Neural cell (in vitro differentiated cells): ENCODE measurements at regions not wholly inside any gene's neighbourhood (a gene's known extent, or its start where the extent isn't known, plus 50 kb on each side); places are given as distances from the start of the nearest gene placed in this dataset.

Experiments
- H2AFZ ChIP-seq: fragments of 200-600, 300-800 bp; sonication (generic), shearing (Covaris generic); 2 replicates; pipeline ENCODE4 v1.6.0; 2014; ENCODE audit warnings: low read depth, mild to moderate bottlenecking, antibody characterized with exemption, low read length, moderate library complexity
- H3F3A ChIP-seq: fragments of 200-600 bp; shearing (Covaris generic); 2 replicates; pipeline ENCODE4 v1.6.1; 2016; ENCODE audit warnings: mild to moderate bottlenecking, moderate library complexity, mixed read lengths, antibody characterized with exemption, low read length; ENCODE audit not compliant: insufficient read depth, poor library complexity, severe bottlenecking
- H3K27ac ChIP-seq: fragments of 200-600, 300-800 bp; sonication (generic), shearing (Covaris generic); 2 replicates; pipeline ENCODE4 v1.5.1; 2014; ENCODE audit warnings: mild to moderate bottlenecking, low read length, moderate library complexity
- H3K27me3 ChIP-seq: fragments of 300-800, 200-600 bp; sonication (generic), shearing (Covaris generic); 2 replicates; pipeline ENCODE4 v1.6.0; 2014; ENCODE audit warnings: mild to moderate bottlenecking, low read depth, low read length, moderate library complexity; ENCODE audit not compliant: insufficient read depth
- H3K36me3 ChIP-seq: fragments of 300-800, 200-600 bp; sonication (generic), shearing (Covaris generic); 2 replicates; pipeline ENCODE4 v1.5.1; 2014; ENCODE audit warnings: mild to moderate bottlenecking, antibody characterized with exemption, low read length, moderate library complexity; ENCODE audit not compliant: insufficient read depth
- H3K4me2 ChIP-seq: fragments of 300-800, 200-600 bp; sonication (generic), shearing (Covaris generic); 2 replicates; pipeline ENCODE4 v1.6.0; 2014; ENCODE audit warnings: mild to moderate bottlenecking, low read length
- H3K4me3 ChIP-seq: fragments of 300-800, 200-600 bp; sonication (generic), shearing (Covaris generic); 2 replicates; pipeline ENCODE4 v1.5.1; 2014; ENCODE audit warnings: mild to moderate bottlenecking, low read length, moderate library complexity
- H3K79me2 ChIP-seq: fragments of 200-600 bp; shearing (Covaris generic); replicated peaks from 2 replicates; pipeline ENCODE4 v1.6.0; 2014; ENCODE audit warnings: mild to moderate bottlenecking, low read length, moderate library complexity; ENCODE audit not compliant: insufficient read depth
- H3K9ac ChIP-seq: fragments of 300-800, 200-600 bp; sonication (generic), shearing (Covaris generic); 2 replicates; pipeline ENCODE4 v1.6.1; 2016; ENCODE audit warnings: mild to moderate bottlenecking, low read length, mixed read lengths
- H3K9me2 ChIP-seq: fragments of 200-600 bp; shearing (Covaris generic); 2 replicates; pipeline ENCODE4 v1.6.1; 2016; ENCODE audit warnings: mild to moderate bottlenecking, low read length, mixed read lengths; ENCODE audit not compliant: insufficient read depth
- H3K9me3 ChIP-seq: fragments of 200-600, 300-800 bp; sonication (generic), shearing (Covaris generic); 2 replicates; pipeline ENCODE4 v1.6.1; 2016; ENCODE audit warnings: mild to moderate bottlenecking, mixed run types, low read length, moderate library complexity, mixed read lengths
- H4K20me1 ChIP-seq: fragments of 200-600 bp; shearing (Covaris generic); 2 replicates; pipeline ENCODE4 v1.6.1; 2016; ENCODE audit warnings: mild to moderate bottlenecking, mixed run types; ENCODE audit not compliant: insufficient read depth
- CTCF ChIP-seq: fragments of 450-650 bp; IDR thresholded peaks from 2 replicates; pipeline ENCODE4 v1.5.1; 2014; ENCODE audit warnings: antibody characterized with exemption, mild to moderate bottlenecking, moderate library complexity; ENCODE audit not compliant: poor library complexity, severe bottlenecking
- EP300 ChIP-seq: fragments of 450-650 bp; conservative IDR thresholded peaks from 2 replicates; pipeline ENCODE4 v1.6.1; 2014; ENCODE audit warnings: antibody characterized with exemption, mild to moderate bottlenecking, moderate library complexity; ENCODE audit not compliant: poor library complexity, severe bottlenecking
- EZH2 ChIP-seq: fragments of 200-600, 300-800 bp; shearing (Covaris generic), sonication (generic); IDR thresholded peaks from 2 replicates; pipeline ENCODE4 v1.6.1; 2014; ENCODE audit warnings: antibody characterized with exemption, low read length, borderline replicate concordance, mild to moderate bottlenecking; ENCODE audit not compliant: insufficient read depth, poor library complexity, severe bottlenecking
- MXI1 ChIP-seq: fragments of 450-650 bp; conservative IDR thresholded peaks from 2 replicates; pipeline ENCODE4 v1.6.1; 2014; ENCODE audit warnings: antibody characterized with exemption, mild to moderate bottlenecking; ENCODE audit not compliant: poor library complexity, severe bottlenecking
- POLR2AphosphoS5 ChIP-seq: IDR thresholded peaks from 2 replicates; pipeline ENCODE4 v1.6.1; 2012
- RAD21 ChIP-seq: fragments of 450-650 bp; conservative IDR thresholded peaks from 2 replicates; pipeline ENCODE4 v1.6.1; 2014; ENCODE audit warnings: antibody characterized with exemption, mild to moderate bottlenecking, moderate library complexity
- REST ChIP-seq: IDR thresholded peaks from 2 replicates; pipeline ENCODE4 v1.6.1; 2012; ENCODE audit warnings: borderline replicate concordance
- SMC3 ChIP-seq: fragments of 450-650 bp; conservative IDR thresholded peaks from 2 replicates; pipeline ENCODE4 v1.6.1; 2014; ENCODE audit warnings: antibody characterized with exemption, mild to moderate bottlenecking, moderate library complexity; ENCODE audit not compliant: poor library complexity
- TAF1 ChIP-seq: IDR thresholded peaks from 2 replicates; pipeline ENCODE4 v1.6.1; 2012; ENCODE audit warnings: low read depth

- Histone ChIP-seq H3K9ac (no peak overlapping the region), H3K4me2 (no peak overlapping the region), H3K27ac (no peak overlapping the region)
Measured at GRCh38 chr5:68962757-68963484, 130.9 kb upstream of the SLC30A5 start.

GRCh38 chr5:68964679-68965078 lies 129.1 kb upstream of the SLC30A5 start:
- H3K9ac ChIP-seq: no peak overlapping the region
- no peak overlapping the region for H2AFZ ChIP-seq
- H3K9me3 ChIP-seq: no peaks in the 10 kb centered on the region
- H3K27me3 ChIP-seq: no peaks in the 10 kb centered on the region
- H4K20me1 ChIP-seq: no peaks in the 10 kb centered on the region
- no peaks in the 10 kb centered on the region for H3K79me2 ChIP-seq
- H3K36me3 ChIP-seq: no peaks in the 10 kb centered on the region
- H3K27ac ChIP-seq: no peak overlapping the region
- H3K4me3 ChIP-seq: no peak overlapping the region
- no peak overlapping the region for H3K4me2 ChIP-seq
- TF ChIP-seq EP300 (no peak), REST (no peak), TAF1 (no peak)
- no peaks in the 10 kb centered on the region for H3K9me2 ChIP-seq
- no peaks in the 10 kb centered on the region for H3F3A ChIP-seq

More at GRCh38 chr5:68962757-68963484, 130.9 kb upstream of the SLC30A5 start:
- Histone ChIP-seq H3F3A (no peaks in the 10 kb centered on the region), H3K36me3 (no peaks in the 10 kb centered on the region), H3K4me3 (no peak overlapping the region), H3K27me3 (no peaks in the 10 kb centered on the region), H4K20me1 (no peaks in the 10 kb centered on the region), H2AFZ (no peak overlapping the region), H3K9me3 (no peaks in the 10 kb centered on the region), H3K9me2 (no peaks in the 10 kb centered on the region), H3K79me2 (no peaks in the 10 kb centered on the region)
- TF ChIP-seq CTCF (peak; percentile 70), RAD21 (peak; percentile 74), EP300 (no peak), EZH2 (no peak), SMC3 (peak; percentile 76)

- no peak overlapping the region for H2AFZ ChIP-seq
- no peaks in the 10 kb centered on the region for H3K36me3 ChIP-seq
- H3K27me3 ChIP-seq: no peaks in the 10 kb centered on the region
- no peak overlapping the region for H3K9ac ChIP-seq
- TF ChIP-seq MXI1 (no peak), REST (no peak), EZH2 (no peak), RAD21 (no peak), TAF1 (no peak), SMC3 (no peak), POLR2AphosphoS5 (no peak), CTCF (no peak), EP300 (no peak)
- H3K4me2 ChIP-seq: no peak overlapping the region
- no peaks in the 10 kb centered on the region for H3K9me3 ChIP-seq
- H3K27ac ChIP-seq: no peak overlapping the region
- no peaks in the 10 kb centered on the region for H3F3A ChIP-seq
- H3K4me3 ChIP-seq: no peak overlapping the region
- no peaks in the 10 kb centered on the region for H4K20me1 ChIP-seq
- no peaks in the 10 kb centered on the region for H3K79me2 ChIP-seq
- H3K9me2 ChIP-seq: no peaks in the 10 kb centered on the region
Measured at GRCh38 chr5:68965926-68966325, 127.9 kb upstream of the SLC30A5 start.
